ENCODE measurements at regions not wholly inside any gene's neighbourhood (a gene's known extent, or its start where the extent isn't known, plus 50 kb on each side); places are given as distances from the start of the nearest gene placed in this dataset.

DNA sequence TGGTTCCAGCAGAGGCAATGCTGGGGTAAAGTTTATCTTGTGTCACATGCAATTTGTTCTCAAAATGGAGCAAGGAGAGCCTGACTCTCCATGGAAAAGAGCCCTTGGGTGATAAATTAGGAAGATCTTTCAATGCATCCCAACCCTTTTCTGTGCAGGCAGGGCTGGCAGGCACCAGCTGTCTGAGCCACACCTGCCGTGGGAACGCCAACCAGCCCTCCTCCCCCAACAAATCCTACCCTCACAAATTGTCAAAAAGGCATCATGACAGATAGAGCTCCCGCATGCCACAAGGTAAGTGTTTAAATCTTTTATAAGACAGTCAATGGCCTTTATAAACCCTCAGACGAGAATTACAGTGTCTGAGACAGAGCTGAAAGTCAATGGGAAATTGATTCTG is 418.5 kb upstream of the CDH5 start:
- intact Hi-C loops (cut with micrococcal nuclease) = no loop called here
- ATAC-seq = no peak
- BruUV-seq (replicated peaks) = no TSS peak

More for the DNA sequence above, 418.5 kb upstream of the CDH5 start:
- Histone ChIP-seq H3K9me2 (ENCODE audit: insufficient read depth) (no peaks in the 10 kb centered on the region), H3K4me1 (ENCODE audit: control insufficient read depth in 1 of 2, insufficient read depth in 2 of 2, low read length in 2 of 2) (no peaks in the 10 kb centered on the region), H3K36me3 (ENCODE audit: control insufficient read depth in 1 of 2, insufficient read depth in 2 of 2, low read length in 2 of 2) (no peaks in the 10 kb centered on the region), H3K9me3 (ENCODE audit: control insufficient read depth in 1 of 2, insufficient read depth in 1 of 2, low read depth in 1 of 2, low read length in 2 of 2) (no peaks in the 10 kb centered on the region), H3K27ac (ENCODE audit: low read depth, low read length) (no peak overlapping the region), H2AFZ (ENCODE audit: low read depth, low read length, poor library complexity, severe bottlenecking) (no peak overlapping the region), H3K4me2 (ENCODE audit: low read length) (no peak overlapping the region), H3K27me3 (ENCODE audit: insufficient read depth, low read length) (no peaks in the 10 kb centered on the region; the same call in 1 of the 2 replicates), H3K79me2 (ENCODE audit: insufficient read depth, low read length) (no peaks in the 10 kb centered on the region), H3K9ac (ENCODE audit: low read length) (no peak overlapping the region), H3K4me3 (replicated peaks in 1 of 2; ENCODE audit: low read depth in 1 of 2, low read length in 2 of 2) (no peak overlapping the region), H4K20me1 (ENCODE audit: insufficient read depth) (no peaks in the 10 kb centered on the region)
- no peak for TF ChIP-seq FOSL1 (IDR thresholded peaks at IDR 0.05; ENCODE audit: low read depth)
- TF ChIP-seq ZFX (IDR thresholded peaks at IDR 0.05) = no peak
- TF ChIP-seq EZH2 (IDR thresholded peaks at IDR 0.05) = no peak
- TF ChIP-seq, protein P1, sequence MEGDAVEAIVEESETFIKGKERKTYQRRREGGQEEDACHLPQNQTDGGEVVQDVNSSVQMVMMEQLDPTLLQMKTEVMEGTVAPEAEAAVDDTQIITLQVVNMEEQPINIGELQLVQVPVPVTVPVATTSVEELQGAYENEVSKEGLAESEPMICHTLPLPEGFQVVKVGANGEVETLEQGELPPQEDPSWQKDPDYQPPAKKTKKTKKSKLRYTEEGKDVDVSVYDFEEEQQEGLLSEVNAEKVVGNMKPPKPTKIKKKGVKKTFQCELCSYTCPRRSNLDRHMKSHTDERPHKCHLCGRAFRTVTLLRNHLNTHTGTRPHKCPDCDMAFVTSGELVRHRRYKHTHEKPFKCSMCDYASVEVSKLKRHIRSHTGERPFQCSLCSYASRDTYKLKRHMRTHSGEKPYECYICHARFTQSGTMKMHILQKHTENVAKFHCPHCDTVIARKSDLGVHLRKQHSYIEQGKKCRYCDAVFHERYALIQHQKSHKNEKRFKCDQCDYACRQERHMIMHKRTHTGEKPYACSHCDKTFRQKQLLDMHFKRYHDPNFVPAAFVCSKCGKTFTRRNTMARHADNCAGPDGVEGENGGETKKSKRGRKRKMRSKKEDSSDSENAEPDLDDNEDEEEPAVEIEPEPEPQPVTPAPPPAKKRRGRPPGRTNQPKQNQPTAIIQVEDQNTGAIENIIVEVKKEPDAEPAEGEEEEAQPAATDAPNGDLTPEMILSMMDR (IDR thresholded peaks at IDR 0.05 in 2 of 3, conservative IDR thresholded peaks at IDR 0.05 in 1 of 3; ENCODE audit: borderline replicate concordance in 1 of 3, insufficient read depth in 1 of 3, low read depth in 2 of 3, low read length in 2 of 3) = no peak
- TF ChIP-seq ZNF274 (IDR thresholded peaks at IDR 0.05; ENCODE audit: low read depth, low read length) = no peak
- TF ChIP-seq ZBTB33 (IDR thresholded peaks at IDR 0.05; ENCODE audit: extremely low read depth, insufficient replicate concordance, low read length) = no peak
- TF ChIP-seq, protein P2, sequence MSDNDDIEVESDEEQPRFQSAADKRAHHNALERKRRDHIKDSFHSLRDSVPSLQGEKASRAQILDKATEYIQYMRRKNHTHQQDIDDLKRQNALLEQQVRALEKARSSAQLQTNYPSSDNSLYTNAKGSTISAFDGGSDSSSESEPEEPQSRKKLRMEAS (IDR thresholded peaks at IDR 0.05) = no peak
- no peak for TF ChIP-seq SRF (IDR thresholded peaks at IDR 0.05; ENCODE audit: low read depth)
- no peak for TF ChIP-seq POLR2A (IDR thresholded peaks at IDR 0.05; ENCODE audit: borderline replicate concordance, extremely low read depth, insufficient read depth, insufficient read length)
- no peak for TF ChIP-seq JUND (IDR thresholded peaks at IDR 0.05)
- TF ChIP-seq EZH2phosphoT487 (IDR thresholded peaks at IDR 0.05; ENCODE audit: borderline replicate concordance) = no peak
- no peak for TF ChIP-seq ELF1 (IDR thresholded peaks at IDR 0.05; ENCODE audit: borderline replicate concordance, low read depth)
- TF ChIP-seq, protein P3, sequence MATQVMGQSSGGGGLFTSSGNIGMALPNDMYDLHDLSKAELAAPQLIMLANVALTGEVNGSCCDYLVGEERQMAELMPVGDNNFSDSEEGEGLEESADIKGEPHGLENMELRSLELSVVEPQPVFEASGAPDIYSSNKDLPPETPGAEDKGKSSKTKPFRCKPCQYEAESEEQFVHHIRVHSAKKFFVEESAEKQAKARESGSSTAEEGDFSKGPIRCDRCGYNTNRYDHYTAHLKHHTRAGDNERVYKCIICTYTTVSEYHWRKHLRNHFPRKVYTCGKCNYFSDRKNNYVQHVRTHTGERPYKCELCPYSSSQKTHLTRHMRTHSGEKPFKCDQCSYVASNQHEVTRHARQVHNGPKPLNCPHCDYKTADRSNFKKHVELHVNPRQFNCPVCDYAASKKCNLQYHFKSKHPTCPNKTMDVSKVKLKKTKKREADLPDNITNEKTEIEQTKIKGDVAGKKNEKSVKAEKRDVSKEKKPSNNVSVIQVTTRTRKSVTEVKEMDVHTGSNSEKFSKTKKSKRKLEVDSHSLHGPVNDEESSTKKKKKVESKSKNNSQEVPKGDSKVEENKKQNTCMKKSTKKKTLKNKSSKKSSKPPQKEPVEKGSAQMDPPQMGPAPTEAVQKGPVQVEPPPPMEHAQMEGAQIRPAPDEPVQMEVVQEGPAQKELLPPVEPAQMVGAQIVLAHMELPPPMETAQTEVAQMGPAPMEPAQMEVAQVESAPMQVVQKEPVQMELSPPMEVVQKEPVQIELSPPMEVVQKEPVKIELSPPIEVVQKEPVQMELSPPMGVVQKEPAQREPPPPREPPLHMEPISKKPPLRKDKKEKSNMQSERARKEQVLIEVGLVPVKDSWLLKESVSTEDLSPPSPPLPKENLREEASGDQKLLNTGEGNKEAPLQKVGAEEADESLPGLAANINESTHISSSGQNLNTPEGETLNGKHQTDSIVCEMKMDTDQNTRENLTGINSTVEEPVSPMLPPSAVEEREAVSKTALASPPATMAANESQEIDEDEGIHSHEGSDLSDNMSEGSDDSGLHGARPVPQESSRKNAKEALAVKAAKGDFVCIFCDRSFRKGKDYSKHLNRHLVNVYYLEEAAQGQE (IDR thresholded peaks at IDR 0.05; ENCODE audit: low read depth) = no peak
- no peak for TF ChIP-seq TCF7L2 (IDR thresholded peaks at IDR 0.05; ENCODE audit: borderline replicate concordance, extremely low read depth, insufficient read depth, insufficient read length)
- no peak for TF ChIP-seq SP1 (IDR thresholded peaks at IDR 0.05; ENCODE audit: low read depth)
- no peak for TF ChIP-seq EGR1 (IDR thresholded peaks at IDR 0.05; ENCODE audit: low read depth)
- no peak for TF ChIP-seq RAD21 (IDR thresholded peaks at IDR 0.05; ENCODE audit: low read depth)
- TF ChIP-seq POLR2AphosphoS5 (IDR thresholded peaks at IDR 0.05; ENCODE audit: low read depth, low read length) = no peak
- no peak for TF ChIP-seq CBX3 (IDR thresholded peaks at IDR 0.05; ENCODE audit: low read depth)
- RAD21 ChIA-PET (ENCODE audit: low non-redundant PET in 1 of 2, low total read pairs in 2 of 2, uncharacterized antibody in 2 of 2, unreplicated experiment in 2 of 2) = no interaction called here
- POLR2A ChIA-PET = no interaction called here
- CTCF ChIA-PET = no interaction called here
- no peak for DNase-seq (ENCODE audit: low read depth, low spot score)
